HUES64 (cell line): ENCODE measurements at regions not wholly inside any gene's neighbourhood (a gene's known extent, or its start where the extent isn't known, plus 50 kb on each side); places are given as distances from the start of the nearest gene placed in this dataset.
"Not testable (repeated sequence)": the region's sequence is repeated elsewhere in the genome, so short reads cannot be mapped to it uniquely, and the experiment has no call there.

Experiments
- H3K27ac ChIP-seq: 2 replicates; pipeline ENCODE4 v1.7.0; 2013; ENCODE audit warnings: low read depth, low read length, inconsistent platforms
- H3K27me3 ChIP-seq: 2 replicates; pipeline ENCODE4 v1.6.1; 2013; ENCODE audit warnings: mild to moderate bottlenecking, low read length; ENCODE audit not compliant: insufficient read depth
- H3K36me3 ChIP-seq: 2 replicates; pipeline ENCODE4 v1.6.1; 2013; ENCODE audit warnings: mild to moderate bottlenecking, low read length; ENCODE audit not compliant: insufficient read depth
- H3K4me1 ChIP-seq: 2 replicates; pipeline ENCODE4 v1.6.1; 2013; ENCODE audit warnings: mild to moderate bottlenecking, low read length, moderate library complexity; ENCODE audit not compliant: insufficient read depth
- H3K4me3 ChIP-seq: 2 replicates; pipeline ENCODE4 v1.5.1; 2013; ENCODE audit warnings: mild to moderate bottlenecking, low read length, moderate library complexity
- H3K9ac ChIP-seq: 2 replicates; pipeline ENCODE4 v1.6.1; 2013; ENCODE audit warnings: mild to moderate bottlenecking, low read depth, low read length
- H3K9me3 ChIP-seq: 2 replicates; pipeline ENCODE4 v1.6.1; 2013; ENCODE audit warnings: low read depth, low read length; ENCODE audit not compliant: insufficient read depth
- WGBS: fragments of 150-250, 120-280 bp; methylation state at CpG from one replicate; pipeline ENCODE4 v1.1.7; 2013; ENCODE audit warnings: missing lambda C conversion rate; 5-methylcytosine and 5-hydroxymethylcytosine counted together

DNA sequence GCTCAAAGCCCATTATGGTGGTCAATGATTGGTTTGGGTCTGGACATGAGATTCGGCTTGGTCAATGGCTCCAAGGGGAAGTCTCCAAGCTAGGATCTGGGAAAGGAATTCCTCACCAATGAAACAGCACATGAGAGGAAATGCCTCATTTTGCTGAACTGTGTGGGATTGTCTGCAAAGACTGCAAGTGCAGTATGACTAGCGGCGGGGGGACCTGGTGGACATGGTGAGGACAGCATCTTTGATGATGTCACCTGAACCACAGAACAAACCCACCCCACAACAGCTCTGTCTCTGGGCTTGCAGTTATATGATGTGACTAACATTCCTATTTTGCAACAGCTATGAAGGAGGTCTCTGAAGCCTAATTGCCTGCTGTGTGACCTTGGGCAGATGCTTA, 50.6 kb upstream of the NKD1 start:
- Histone ChIP-seq H3K9ac (no peak overlapping the region), H3K9me3 (no peaks in the 10 kb centered on the region), H3K27ac (no peak overlapping the region), H3K4me1 (peaks cover 6% of the 10 kb centered on the region), H3K36me3 (no peaks in the 10 kb centered on the region), H3K27me3 (no peaks in the 10 kb centered on the region), H3K4me3 (no peak overlapping the region)
- 89% methylated on average over 3 of the region's 3 CpGs for WGBS

DNA sequence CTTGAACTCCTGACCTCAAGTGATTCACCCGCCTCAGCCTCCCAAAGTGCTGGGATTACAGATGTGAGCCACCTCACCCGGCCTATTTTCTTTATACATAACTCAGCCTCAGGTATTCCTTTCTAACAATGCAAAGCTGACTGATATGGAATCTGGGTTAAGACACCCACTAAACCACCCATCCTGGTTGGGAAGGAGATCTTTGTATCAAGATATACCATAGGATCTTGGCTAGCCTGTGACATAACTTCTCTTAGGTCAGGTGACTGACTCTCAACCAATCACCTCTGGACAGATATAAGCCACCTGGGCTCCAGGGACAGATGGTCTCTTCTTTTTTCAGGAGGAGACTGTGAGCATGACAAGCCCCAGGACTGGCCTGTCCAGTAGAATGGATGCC, 51.2 kb upstream of the NKD1 start:
- no peak overlapping the region for H3K4me3 ChIP-seq
- H3K27me3 ChIP-seq: no peaks in the 10 kb centered on the region
- H3K27ac ChIP-seq: no peak overlapping the region
- H3K9me3 ChIP-seq: no peaks in the 10 kb centered on the region
- H3K36me3 ChIP-seq: no peaks in the 10 kb centered on the region
- peaks cover 6% of the 10 kb centered on the region for H3K4me1 ChIP-seq
- WGBS: 96% methylated on average over 2 of the region's 2 CpGs
- no peak overlapping the region for H3K9ac ChIP-seq

DNA sequence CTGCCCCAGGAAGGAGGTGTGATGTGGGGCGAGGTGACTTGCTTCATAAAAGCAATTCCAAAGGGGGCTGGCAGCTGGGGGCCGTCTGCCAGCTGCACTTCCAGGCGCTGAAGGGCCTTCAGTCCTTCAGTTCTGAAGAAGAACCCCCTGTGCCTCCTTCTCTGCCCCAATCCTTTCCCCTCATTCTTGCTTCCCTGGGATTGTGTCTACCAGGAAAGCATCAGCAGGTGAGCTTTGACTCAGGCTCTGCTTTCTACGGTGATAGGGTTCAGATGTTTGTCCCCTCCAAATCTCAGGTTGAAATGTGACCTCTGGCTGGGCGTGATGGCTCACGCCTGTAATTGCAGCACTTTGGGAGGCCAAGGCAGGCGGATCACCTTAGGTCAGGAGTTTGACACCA, 52.5 kb upstream of the NKD1 start:
- Histone ChIP-seq H3K4me1 (peaks cover 6% of the 10 kb centered on the region), H3K36me3 (no peaks in the 10 kb centered on the region), H3K4me3 (no peak overlapping the region), H3K27ac (no peak overlapping the region), H3K27me3 (no peaks in the 10 kb centered on the region), H3K9ac (no peak overlapping the region), H3K9me3 (no peaks in the 10 kb centered on the region)
- WGBS: 95% methylated on average over 7 of the region's 7 CpGs

DNA sequence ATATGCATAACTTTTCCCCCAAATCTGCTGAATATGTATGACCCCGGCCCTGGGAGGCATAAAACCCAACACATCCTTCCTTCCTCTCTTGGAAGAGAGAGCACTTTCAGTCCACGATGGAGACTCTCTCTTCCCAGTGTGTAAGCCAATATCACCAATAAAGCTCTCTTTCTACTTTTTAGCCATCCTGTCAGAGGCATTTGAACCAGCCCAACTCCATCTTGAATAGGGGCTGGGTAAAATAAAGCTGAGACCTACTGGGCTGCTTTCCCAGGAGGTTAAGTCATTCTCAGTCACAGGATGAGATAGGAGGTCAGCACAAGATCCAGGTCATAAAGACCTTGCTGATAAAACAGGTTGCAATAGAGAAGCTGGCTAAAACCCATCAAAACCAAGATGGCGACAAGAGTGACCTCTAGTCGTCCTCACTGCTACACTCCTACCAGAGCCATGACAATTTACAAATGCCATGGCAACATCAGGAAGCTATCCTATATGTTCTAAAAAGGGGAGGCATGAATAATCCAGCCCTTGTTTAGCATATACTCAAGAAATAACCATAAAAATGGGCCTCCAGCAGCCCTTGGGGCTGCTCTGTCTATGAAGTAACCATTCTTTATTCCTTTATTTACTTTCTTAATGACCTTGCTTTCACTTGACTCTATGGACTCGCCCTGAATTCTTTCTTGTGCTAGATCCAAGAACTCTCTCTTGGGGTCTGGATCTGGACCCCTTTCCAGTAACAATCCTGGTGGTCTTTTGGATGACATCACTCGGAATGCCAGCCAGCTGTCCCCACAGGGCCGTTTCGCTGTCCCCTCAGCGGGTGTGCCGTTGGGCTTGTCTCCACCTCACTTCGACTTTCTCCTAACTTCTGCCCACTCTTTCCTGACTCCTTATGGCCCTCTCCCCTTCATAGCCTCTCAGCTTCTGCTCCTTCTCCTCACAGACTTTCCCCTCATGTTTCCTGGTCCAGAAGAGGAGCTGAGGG, 53.4 kb upstream of the NKD1 start:
- no peaks in the 10 kb centered on the region for H3K36me3 ChIP-seq
- H3K9ac ChIP-seq: no peak overlapping the region

GRCh38 chr16:50491516-50491915, 56.7 kb upstream of the NKD1 start:
- no peak overlapping the region for H3K9ac ChIP-seq
- no peaks in the 10 kb centered on the region for H3K27me3 ChIP-seq
- no peak overlapping the region for H3K27ac ChIP-seq
- no peaks in the 10 kb centered on the region for H3K9me3 ChIP-seq
- no peak overlapping the region for H3K4me3 ChIP-seq
- H3K4me1 ChIP-seq: no peaks in the 10 kb centered on the region
- H3K36me3 ChIP-seq: no peaks in the 10 kb centered on the region
- 93% methylated on average over 8 of the region's 8 CpGs for WGBS

More for the DNA sequence above, 53.4 kb upstream of the NKD1 start:
- Histone ChIP-seq H3K9me3 (no peaks in the 10 kb centered on the region), H3K27me3 (no peaks in the 10 kb centered on the region), H3K4me1 (peaks cover 6% of the 10 kb centered on the region), H3K27ac (no peak overlapping the region), H3K4me3 (no peak overlapping the region)
- WGBS: 89% methylated on average over 11 of the region's 11 CpGs

GRCh38 chr16:50490828-50491227, 57.4 kb upstream of the NKD1 start:
- no peak overlapping the region for H3K9ac ChIP-seq
- 80% methylated on average over 1 of the region's 2 CpGs for WGBS
- no peaks in the 10 kb centered on the region for H3K27me3 ChIP-seq
- no peaks in the 10 kb centered on the region for H3K36me3 ChIP-seq
- H3K4me3 ChIP-seq: no peak overlapping the region
- no peaks in the 10 kb centered on the region for H3K9me3 ChIP-seq
- no peaks in the 10 kb centered on the region for H3K4me1 ChIP-seq
- H3K27ac ChIP-seq: no peak overlapping the region

- H3K27ac ChIP-seq: no peak overlapping the region
- H3K4me1 ChIP-seq: no peaks in the 10 kb centered on the region
- H3K36me3 ChIP-seq: no peaks in the 10 kb centered on the region
- peaks cover 5% of the 10 kb centered on the region for H3K9me3 ChIP-seq
- H3K4me3 ChIP-seq: no peak overlapping the region
- H3K9ac ChIP-seq: no peak overlapping the region
- 93% methylated on average over 3 of the region's 3 CpGs for WGBS
- H3K27me3 ChIP-seq: no peaks in the 10 kb centered on the region
These were observed 59.0 kb upstream of the NKD1 start for GRCh38 chr16:50489182-50489581.

DNA sequence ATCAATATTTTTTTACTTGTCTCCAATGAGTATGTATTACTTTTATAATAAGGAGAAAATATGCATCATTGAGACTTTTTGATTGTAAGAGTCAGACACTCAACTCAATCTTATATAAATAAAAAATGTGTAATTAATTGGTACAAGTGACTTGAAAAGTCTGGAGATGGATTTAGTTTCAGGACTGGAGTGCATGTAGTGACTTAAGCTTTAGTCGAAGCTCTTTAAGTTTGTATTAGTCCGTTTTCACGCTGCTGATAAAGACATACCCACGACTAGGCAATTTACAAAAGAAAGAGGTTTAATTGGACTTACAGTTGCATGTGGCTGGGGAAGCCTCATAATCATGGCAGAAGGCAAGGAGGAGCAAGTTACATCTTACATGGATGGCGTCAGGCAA, 60.7 kb upstream of the NKD1 start:
- peaks cover 12% of the 10 kb centered on the region for H3K9me3 ChIP-seq
- H3K27me3 ChIP-seq: no peaks in the 10 kb centered on the region
- H3K4me1 ChIP-seq: no peaks in the 10 kb centered on the region
- H3K27ac ChIP-seq: no peak overlapping the region
- 93% methylated on average over 5 of the region's 5 CpGs for WGBS
- H3K9ac ChIP-seq: no peak overlapping the region
- no peak overlapping the region for H3K4me3 ChIP-seq
- H3K36me3 ChIP-seq: no peaks in the 10 kb centered on the region

DNA sequence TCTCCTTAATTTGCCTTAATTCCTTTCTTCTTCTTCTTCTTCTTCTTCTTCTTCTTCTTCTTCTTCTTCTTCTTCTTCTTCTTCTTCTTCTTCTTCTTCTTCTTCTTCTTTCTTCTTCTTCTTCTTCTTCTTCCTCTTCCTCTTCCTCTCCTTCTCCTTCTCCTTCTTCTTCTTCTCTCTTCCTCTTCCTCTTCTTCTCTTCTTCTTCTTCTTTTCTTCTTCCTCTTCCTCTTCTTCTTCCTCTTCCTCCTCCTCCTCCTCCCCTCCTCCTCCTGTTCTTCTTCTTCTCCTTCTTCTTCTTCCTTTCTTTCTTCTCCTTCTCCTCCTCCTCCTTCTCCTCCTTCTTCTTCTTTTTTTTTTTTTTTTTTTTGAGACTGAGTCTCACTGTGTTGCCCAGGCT, 62.0 kb upstream of the NKD1 start:
- not testable (repeated sequence) for H3K27me3 ChIP-seq, H3K9ac ChIP-seq, H3K36me3 ChIP-seq, H3K4me1 ChIP-seq, H3K27ac ChIP-seq, H3K4me3 ChIP-seq
- peaks cover 12% of the 10 kb centered on the region for H3K9me3 ChIP-seq

DNA sequence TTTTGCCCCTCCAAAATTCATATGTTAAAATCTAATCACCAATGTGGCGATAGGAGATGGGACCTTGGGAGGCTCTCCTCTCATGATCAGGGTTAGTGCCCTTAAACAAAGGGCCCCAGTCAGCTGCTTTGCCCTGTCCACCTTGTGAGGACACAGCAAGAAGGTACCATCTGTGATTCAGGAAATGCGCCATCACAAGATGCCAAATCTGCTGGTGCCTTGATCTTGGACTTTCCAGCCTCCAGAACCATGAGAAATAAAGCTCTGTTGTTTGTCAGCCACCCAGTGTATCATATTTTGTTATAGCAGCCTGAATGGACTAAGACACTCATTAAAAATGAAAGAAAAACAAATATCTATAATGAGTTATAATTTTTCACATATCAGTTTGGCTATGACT, 63.0 kb upstream of the NKD1 start:
- Histone ChIP-seq H3K27me3 (no peaks in the 10 kb centered on the region), H3K4me3 (no peak overlapping the region), H3K9ac (no peak overlapping the region), H3K4me1 (no peaks in the 10 kb centered on the region), H3K9me3 (peaks cover 12% of the 10 kb centered on the region), H3K27ac (no peak overlapping the region), H3K36me3 (no peaks in the 10 kb centered on the region)
- WGBS: 97% methylated on average over 2 of the region's 2 CpGs

- WGBS: 95% methylated on average over 5 of the region's 5 CpGs
- no peak overlapping the region for H3K9ac ChIP-seq
These were observed 65.9 kb upstream of the NKD1 start for GRCh38 chr16:50482271-50482670.

More at GRCh38 chr16:50482271-50482670, 65.9 kb upstream of the NKD1 start:
- H3K36me3 ChIP-seq: no peaks in the 10 kb centered on the region
- H3K4me1 ChIP-seq: peaks cover 6% of the 10 kb centered on the region; the same call in 1 of the 2 replicates
- peaks cover 12% of the 10 kb centered on the region for H3K9me3 ChIP-seq
- H3K27me3 ChIP-seq: no peaks in the 10 kb centered on the region
- no peak overlapping the region for H3K27ac ChIP-seq
- no peak overlapping the region for H3K4me3 ChIP-seq
